ENCODE measurements at regions not wholly inside any gene's neighbourhood (a gene's known extent, or its start where the extent isn't known, plus 50 kb on each side); places are given as distances from the start of the nearest gene placed in this dataset.

- H3K4me3 ChIP-seq (replicated peaks; ENCODE audit: low read depth, low read length): no peak overlapping the region
- no peak for TF ChIP-seq CTCF (IDR thresholded peaks at IDR 0.05; ENCODE audit: low read length, missing control alignments)
- DNase-seq (ENCODE audit: low read depth): no peak
These were observed 271.4 kb upstream of the NCKAP5 start for GRCh38 chr2:133839677-133840076.

GRCh38 chr2:133840761-133841160 is 272.5 kb upstream of the NCKAP5 start:
- DNase-seq (ENCODE audit: low read depth): no peak
- TF ChIP-seq CTCF (IDR thresholded peaks at IDR 0.05; ENCODE audit: low read length, missing control alignments): no peak
- H3K4me3 ChIP-seq (replicated peaks; ENCODE audit: low read depth, low read length): no peak overlapping the region

GRCh38 chr2:133841900-133842299 is 273.6 kb upstream of the NCKAP5 start:
- DNase-seq (ENCODE audit: low read depth): peak; percentile 98
- no peak overlapping the region for H3K4me3 ChIP-seq (replicated peaks; ENCODE audit: low read depth, low read length)

GRCh38 chr2:133842446-133842845 is 274.2 kb upstream of the NCKAP5 start:
- no peak overlapping the region for H3K4me3 ChIP-seq (replicated peaks; ENCODE audit: low read depth, low read length)
- no peak for TF ChIP-seq CTCF (IDR thresholded peaks at IDR 0.05; ENCODE audit: low read length, missing control alignments)
- DNase-seq (ENCODE audit: low read depth): no peak

More at GRCh38 chr2:133841900-133842299, 273.6 kb upstream of the NCKAP5 start:
- TF ChIP-seq CTCF (IDR thresholded peaks at IDR 0.05; ENCODE audit: low read length, missing control alignments): no peak

- TF ChIP-seq CTCF (IDR thresholded peaks at IDR 0.05; ENCODE audit: low read length, missing control alignments): no peak
- no peak overlapping the region for H3K4me3 ChIP-seq (replicated peaks; ENCODE audit: low read depth, low read length)
- peak; percentile 42 for DNase-seq (ENCODE audit: low read depth)
These were observed 274.8 kb upstream of the NCKAP5 start for GRCh38 chr2:133843091-133843490.

- no peak for DNase-seq (ENCODE audit: low read depth)
- TF ChIP-seq CTCF (IDR thresholded peaks at IDR 0.05; ENCODE audit: low read length, missing control alignments): no peak
These were observed 275.3 kb upstream of the NCKAP5 start for GRCh38 chr2:133843551-133843950.

GRCh38 chr2:133844214-133844892 is 276.1 kb upstream of the NCKAP5 start:
- H3K4me3 ChIP-seq (replicated peaks; ENCODE audit: low read depth, low read length): no peak overlapping the region

More at GRCh38 chr2:133843551-133843950, 275.3 kb upstream of the NCKAP5 start:
- no peak overlapping the region for H3K4me3 ChIP-seq (replicated peaks; ENCODE audit: low read depth, low read length)

More at GRCh38 chr2:133844214-133844892, 276.1 kb upstream of the NCKAP5 start:
- TF ChIP-seq CTCF (IDR thresholded peaks at IDR 0.05; ENCODE audit: low read length, missing control alignments): peak; percentile 89
- DNase-seq (ENCODE audit: low read depth): peak; percentile 79
